ENCODE measurements at regions not wholly inside any gene's neighbourhood (a gene's known extent, or its start where the extent isn't known, plus 50 kb on each side); places are given as distances from the start of the nearest gene placed in this dataset.

- no peak overlapping the region for H2BK5ac ChIP-seq (ENCODE audit: low read length)
- H3K4me2 ChIP-seq (ENCODE audit: insufficient read depth, low read length, poor library complexity, severe bottlenecking): no peak overlapping the region
- no CpG with 5 or more reads among the region's 4 CpGs for WGBS, 2 donors (ENCODE audit: extremely low coverage in 2 of 2, insufficient read length in 2 of 2, insufficient replicate concordance in 1 of 2)
- no peak overlapping the region for H3K9ac ChIP-seq (ENCODE audit: low read depth, low read length, poor library complexity)
- H3K27ac ChIP-seq (replicated peaks; ENCODE audit: low read length): no peak overlapping the region
- H2BK15ac ChIP-seq (ENCODE audit: low read length): no peak overlapping the region
- no peak overlapping the region for H3K4me3 ChIP-seq (ENCODE audit: low read length in 2 of 2)
- peaks cover 4 to 5% of the 10 kb centered on the region in 2 donors for H3K4me1 ChIP-seq (ENCODE audit: control insufficient read depth in 2 of 2, insufficient read depth in 1 of 2, low read depth in 1 of 2, low read length in 2 of 2)
- no peak overlapping the region for H2BK120ac ChIP-seq (ENCODE audit: low read depth, low read length)
- H3K4ac ChIP-seq (ENCODE audit: low read length): no peak overlapping the region
- no peak overlapping the region for H2BK12ac ChIP-seq (ENCODE audit: low read length)
- no peak for DNase-seq (ENCODE audit: low spot score)
- no peaks in the 10 kb centered on the region for H3K79me1 ChIP-seq (ENCODE audit: low read depth, low read length)
- no peak overlapping the region for H3K23ac ChIP-seq (ENCODE audit: low read depth, low read length, poor library complexity)
- H4K91ac ChIP-seq (ENCODE audit: low read depth, low read length, poor library complexity): no peak overlapping the region
- no peak overlapping the region for H2AFZ ChIP-seq (ENCODE audit: low read length)
- no peak overlapping the region for H4K8ac ChIP-seq (ENCODE audit: low read depth, low read length)
- no peak overlapping the region for H3K18ac ChIP-seq (ENCODE audit: low read length)
- H3K36me3 ChIP-seq (replicated peaks in 1 of 2; ENCODE audit: control insufficient read depth in 2 of 2, insufficient read depth in 2 of 2, low read length in 2 of 2): no peaks in the 10 kb centered on the region
- no peak overlapping the region for H2AK5ac ChIP-seq (ENCODE audit: low read depth, low read length)
- no peak overlapping the region for H3K14ac ChIP-seq (ENCODE audit: low read length)
- peaks cover 0 to 2% (median 0%) of the 10 kb centered on the region in 3 experiments for H3K27me3 ChIP-seq (ENCODE audit: control insufficient read depth in 3 of 3, insufficient read depth in 3 of 3, low read depth in 1 of 3, low read length in 3 of 3)
- H3K9me3 ChIP-seq (replicated peaks in 1 of 2; ENCODE audit: control insufficient read depth in 2 of 2, insufficient read depth in 1 of 2, low read depth in 1 of 2, low read length in 2 of 2): no peaks in the 10 kb centered on the region
Observed at GRCh38 chr4:165754664-165755063, 118.4 kb upstream of the TLL1 start.

- H2BK15ac ChIP-seq (ENCODE audit: low read length): no peak overlapping the region
- no peaks in the 10 kb centered on the region for H3K36me3 ChIP-seq (replicated peaks in 1 of 2; ENCODE audit: control insufficient read depth in 2 of 2, insufficient read depth in 2 of 2, low read length in 2 of 2)
- H4K8ac ChIP-seq (ENCODE audit: low read depth, low read length): no peak overlapping the region
- no peak overlapping the region for H3K27ac ChIP-seq (replicated peaks; ENCODE audit: low read length)
- H3K79me1 ChIP-seq (ENCODE audit: low read depth, low read length): no peaks in the 10 kb centered on the region
- no peak for DNase-seq (ENCODE audit: low spot score)
- no peak overlapping the region for H2AK5ac ChIP-seq (ENCODE audit: low read depth, low read length)
- no peak overlapping the region for H2BK12ac ChIP-seq (ENCODE audit: low read length)
- no peak overlapping the region for H3K4me3 ChIP-seq (ENCODE audit: low read length in 2 of 2)
- no peak overlapping the region for H3K14ac ChIP-seq (ENCODE audit: low read length)
- WGBS, 2 donors (ENCODE audit: extremely low coverage in 2 of 2, insufficient read length in 2 of 2, insufficient replicate concordance in 1 of 2): no CpG with 5 or more reads among the region's 1 CpG
- no peak overlapping the region for H3K23ac ChIP-seq (ENCODE audit: low read depth, low read length, poor library complexity)
- H3K4me2 ChIP-seq (ENCODE audit: insufficient read depth, low read length, poor library complexity, severe bottlenecking): no peak overlapping the region
- no peak overlapping the region for H3K18ac ChIP-seq (ENCODE audit: low read length)
- no peak overlapping the region for H3K9ac ChIP-seq (ENCODE audit: low read depth, low read length, poor library complexity)
- H2BK5ac ChIP-seq (ENCODE audit: low read length): no peak overlapping the region
- H2AFZ ChIP-seq (ENCODE audit: low read length): peak overlapping the region; percentile 7
- H3K27me3 ChIP-seq (ENCODE audit: control insufficient read depth in 3 of 3, insufficient read depth in 3 of 3, low read depth in 1 of 3, low read length in 3 of 3): no peaks in the 10 kb centered on the region
- H4K91ac ChIP-seq (ENCODE audit: low read depth, low read length, poor library complexity): no peak overlapping the region
- H3K9me3 ChIP-seq (replicated peaks in 1 of 2; ENCODE audit: control insufficient read depth in 2 of 2, insufficient read depth in 1 of 2, low read depth in 1 of 2, low read length in 2 of 2): no peaks in the 10 kb centered on the region
- peaks cover 1 to 5% of the 10 kb centered on the region in 2 donors for H3K4me1 ChIP-seq (ENCODE audit: control insufficient read depth in 2 of 2, insufficient read depth in 1 of 2, low read depth in 1 of 2, low read length in 2 of 2)
- H2BK120ac ChIP-seq (ENCODE audit: low read depth, low read length): no peak overlapping the region
- no peak overlapping the region for H3K4ac ChIP-seq (ENCODE audit: low read length)
Observed at GRCh38 chr4:165756836-165757235, 116.2 kb upstream of the TLL1 start.

GRCh38 chr4:165757451-165757850 lies 115.6 kb upstream of the TLL1 start:
- Histone ChIP-seq H3K23ac (ENCODE audit: low read depth, low read length, poor library complexity) (no peak overlapping the region), H3K9ac (ENCODE audit: low read depth, low read length, poor library complexity) (no peak overlapping the region), H2AFZ (ENCODE audit: low read length) (peak overlapping the region; percentile 45), H3K4me2 (ENCODE audit: insufficient read depth, low read length, poor library complexity, severe bottlenecking) (no peak overlapping the region), H3K4me3 (ENCODE audit: low read length in 2 of 2) (no peak overlapping the region), H3K4ac (ENCODE audit: low read length) (no peak overlapping the region), H2BK120ac (ENCODE audit: low read depth, low read length) (no peak overlapping the region), H4K91ac (ENCODE audit: low read depth, low read length, poor library complexity) (no peak overlapping the region), H2BK12ac (ENCODE audit: low read length) (no peak overlapping the region), H2BK5ac (ENCODE audit: low read length) (no peak overlapping the region), H3K36me3 (replicated peaks in 1 of 2; ENCODE audit: control insufficient read depth in 2 of 2, insufficient read depth in 2 of 2, low read length in 2 of 2) (no peaks in the 10 kb centered on the region), H2AK5ac (ENCODE audit: low read depth, low read length) (no peak overlapping the region), H3K27me3 (ENCODE audit: control insufficient read depth in 3 of 3, insufficient read depth in 3 of 3, low read depth in 1 of 3, low read length in 3 of 3) (no peaks in the 10 kb centered on the region), H2BK15ac (ENCODE audit: low read length) (no peak overlapping the region), H3K79me1 (ENCODE audit: low read depth, low read length) (no peaks in the 10 kb centered on the region), H3K27ac (replicated peaks; ENCODE audit: low read length) (no peak overlapping the region), H4K8ac (ENCODE audit: low read depth, low read length) (no peak overlapping the region), H3K18ac (ENCODE audit: low read length) (no peak overlapping the region), H3K4me1 (ENCODE audit: control insufficient read depth in 2 of 2, insufficient read depth in 1 of 2, low read depth in 1 of 2, low read length in 2 of 2) (peaks cover 0 to 5% of the 10 kb centered on the region in 2 donors), H3K9me3 (replicated peaks in 1 of 2; ENCODE audit: control insufficient read depth in 2 of 2, insufficient read depth in 1 of 2, low read depth in 1 of 2, low read length in 2 of 2) (no peaks in the 10 kb centered on the region), H3K14ac (ENCODE audit: low read length) (no peak overlapping the region)
- WGBS, 2 donors (ENCODE audit: extremely low coverage in 2 of 2, insufficient read length in 2 of 2, insufficient replicate concordance in 1 of 2): no CpG with 5 or more reads among the region's 3 CpGs
- no peak for DNase-seq (ENCODE audit: low spot score)

- Histone ChIP-seq H3K14ac (ENCODE audit: low read length) (no peak overlapping the region), H3K4me1 (ENCODE audit: control insufficient read depth in 2 of 2, insufficient read depth in 1 of 2, low read depth in 1 of 2, low read length in 2 of 2) (peaks cover 0 to 5% of the 10 kb centered on the region in 2 donors), H3K18ac (ENCODE audit: low read length) (no peak overlapping the region), H3K4me3 (ENCODE audit: low read length in 2 of 2) (no peak overlapping the region), H2AFZ (ENCODE audit: low read length) (peak overlapping the region; percentile 45), H3K36me3 (replicated peaks in 1 of 2; ENCODE audit: control insufficient read depth in 2 of 2, insufficient read depth in 2 of 2, low read length in 2 of 2) (no peaks in the 10 kb centered on the region), H3K4me2 (ENCODE audit: insufficient read depth, low read length, poor library complexity, severe bottlenecking) (no peak overlapping the region), H3K79me1 (ENCODE audit: low read depth, low read length) (no peaks in the 10 kb centered on the region), H3K27ac (replicated peaks; ENCODE audit: low read length) (no peak overlapping the region), H3K4ac (ENCODE audit: low read length) (no peak overlapping the region), H2BK120ac (ENCODE audit: low read depth, low read length) (no peak overlapping the region), H2AK5ac (ENCODE audit: low read depth, low read length) (no peak overlapping the region), H3K23ac (ENCODE audit: low read depth, low read length, poor library complexity) (no peak overlapping the region), H2BK5ac (ENCODE audit: low read length) (no peak overlapping the region), H2BK12ac (ENCODE audit: low read length) (no peak overlapping the region), H3K9me3 (replicated peaks in 1 of 2; ENCODE audit: control insufficient read depth in 2 of 2, insufficient read depth in 1 of 2, low read depth in 1 of 2, low read length in 2 of 2) (no peaks in the 10 kb centered on the region), H3K27me3 (ENCODE audit: control insufficient read depth in 3 of 3, insufficient read depth in 3 of 3, low read depth in 1 of 3, low read length in 3 of 3) (no peaks in the 10 kb centered on the region), H4K8ac (ENCODE audit: low read depth, low read length) (no peak overlapping the region), H4K91ac (ENCODE audit: low read depth, low read length, poor library complexity) (no peak overlapping the region), H3K9ac (ENCODE audit: low read depth, low read length, poor library complexity) (no peak overlapping the region), H2BK15ac (ENCODE audit: low read length) (no peak overlapping the region)
- WGBS, 2 donors (ENCODE audit: extremely low coverage in 2 of 2, insufficient read length in 2 of 2, insufficient replicate concordance in 1 of 2): no CpG with 5 or more reads among the region's 2 CpGs
- no peak for DNase-seq (ENCODE audit: low spot score)
Observed at GRCh38 chr4:165758086-165758485, 115.0 kb upstream of the TLL1 start.

Data from neuronal stem cell (in vitro differentiated cells).